Fibroblast of lung (primary cell): ENCODE measurements at regions not wholly inside any gene's neighbourhood (a gene's known extent, or its start where the extent isn't known, plus 50 kb on each side); places are given as distances from the start of the nearest gene placed in this dataset.

ENCODE experiments used
- CTCF ChIP-seq, 2 donors: IDR thresholded peaks in 1 of 2; conservative IDR thresholded peaks in 1 of 2; 1 replicate in 1 of 2; 2 replicates in 1 of 2; pipeline ENCODE4 v1.5.1; 2011 to 2012; ENCODE audit warnings: low read length in 2 of 2, control low read depth in 1 of 2, inconsistent platforms in 1 of 2, low read depth in 1 of 2, mild to moderate bottlenecking in 1 of 2
- EZH2 ChIP-seq: IDR thresholded peaks from 2 replicates; pipeline ENCODE4 v1.5.1; 2012; ENCODE audit warnings: low read length, control low read depth, mild to moderate bottlenecking; ENCODE audit errors: missing control alignments

DNA sequence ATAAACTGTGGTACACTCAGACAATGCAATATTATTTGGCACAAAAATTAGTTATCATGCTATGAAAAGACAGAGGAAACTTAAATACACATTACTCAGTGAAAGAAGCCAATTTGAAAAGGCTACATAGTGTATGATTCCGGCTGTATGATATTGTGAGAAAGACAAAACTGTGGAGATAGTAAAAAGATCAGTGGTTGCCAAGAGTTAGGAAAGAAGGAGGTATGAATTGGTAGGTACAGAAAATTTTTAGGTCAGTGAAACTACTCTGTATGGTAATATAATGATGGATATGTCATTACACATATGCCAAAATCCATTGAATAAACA, 458.8 kb upstream of the CBLB start:
- no peak for TF ChIP-seq EZH2
- TF ChIP-seq CTCF (conservative IDR thresholded peaks at IDR 0.05 in 1 of 2, IDR thresholded peaks at IDR 0.05 in 1 of 2; ENCODE audit: low read depth in 1 of 2, low read length in 2 of 2), result no peak
